NCI-H2227 treated with DMSO at 0.1 percent for 48 hours (cell line): ENCODE measurements at regions not wholly inside any gene's neighbourhood (a gene's known extent, or its start where the extent isn't known, plus 50 kb on each side); places are given as distances from the start of the nearest gene placed in this dataset.

Experiments
- DNase-seq: peaks from one replicate; lab custom pipeline; 2025; lab: John Stamatoyannopoulos, UW

DNA sequence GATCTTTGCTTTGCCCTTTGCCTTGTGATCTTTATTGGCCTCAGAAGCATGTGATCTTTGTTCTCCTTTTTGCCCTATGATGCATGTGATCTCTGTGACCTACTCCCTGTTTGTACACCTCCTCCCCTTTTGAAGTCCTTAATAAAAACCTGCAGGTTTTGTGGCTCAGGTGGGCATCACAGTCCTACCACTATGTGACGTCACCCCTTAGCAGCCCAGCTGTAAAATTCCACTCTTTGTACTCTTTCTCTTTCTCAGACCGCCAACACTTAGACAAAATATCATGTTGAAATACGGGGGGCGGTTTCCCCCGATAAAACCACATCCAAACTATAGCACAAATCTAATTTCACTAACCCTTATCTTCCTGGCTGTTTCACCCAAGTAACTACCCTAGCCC is 76.7 kb upstream of the RAPGEF4 start:
- DNase-seq, result no peak

DNA sequence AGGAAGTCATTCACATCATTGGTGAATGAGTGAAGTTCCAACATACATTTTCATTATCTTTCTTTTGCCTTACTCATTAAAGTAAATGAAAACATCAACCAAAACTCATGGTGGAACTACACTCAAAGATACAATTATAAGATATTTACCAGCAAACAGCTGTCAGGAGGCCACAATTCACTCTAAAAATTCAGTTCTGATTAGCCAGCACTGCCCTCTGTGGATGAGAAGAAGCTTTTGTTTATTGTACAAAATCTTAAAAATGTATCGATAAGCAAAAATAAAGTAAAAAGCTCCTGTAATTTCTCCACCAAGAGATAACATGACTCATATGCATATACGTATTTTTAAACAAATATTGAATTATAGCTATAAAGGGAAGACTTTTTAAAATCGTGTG is 73.5 kb upstream of the RAPGEF4 start:
- DNase-seq, result no peak

DNA sequence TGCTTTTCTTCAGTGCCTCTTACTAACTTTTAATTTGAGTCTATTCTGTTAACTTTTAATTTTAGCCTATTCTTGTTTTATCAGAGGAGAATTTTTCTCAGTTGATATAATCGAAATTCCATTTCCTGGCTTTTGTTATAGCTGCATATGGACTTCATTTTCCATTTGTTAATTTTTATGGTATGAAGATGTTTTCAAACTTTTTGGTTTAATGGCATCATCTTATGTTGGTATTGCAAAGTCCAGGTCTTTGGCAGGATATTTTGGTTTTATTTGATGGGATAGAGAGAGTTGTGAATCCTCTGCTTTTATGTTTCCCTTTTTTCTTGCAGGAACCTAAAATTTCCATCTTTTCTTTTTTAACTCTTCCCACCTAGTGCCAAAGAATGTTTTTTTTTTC is 70.9 kb upstream of the RAPGEF4 start:
- no peak for DNase-seq

DNA sequence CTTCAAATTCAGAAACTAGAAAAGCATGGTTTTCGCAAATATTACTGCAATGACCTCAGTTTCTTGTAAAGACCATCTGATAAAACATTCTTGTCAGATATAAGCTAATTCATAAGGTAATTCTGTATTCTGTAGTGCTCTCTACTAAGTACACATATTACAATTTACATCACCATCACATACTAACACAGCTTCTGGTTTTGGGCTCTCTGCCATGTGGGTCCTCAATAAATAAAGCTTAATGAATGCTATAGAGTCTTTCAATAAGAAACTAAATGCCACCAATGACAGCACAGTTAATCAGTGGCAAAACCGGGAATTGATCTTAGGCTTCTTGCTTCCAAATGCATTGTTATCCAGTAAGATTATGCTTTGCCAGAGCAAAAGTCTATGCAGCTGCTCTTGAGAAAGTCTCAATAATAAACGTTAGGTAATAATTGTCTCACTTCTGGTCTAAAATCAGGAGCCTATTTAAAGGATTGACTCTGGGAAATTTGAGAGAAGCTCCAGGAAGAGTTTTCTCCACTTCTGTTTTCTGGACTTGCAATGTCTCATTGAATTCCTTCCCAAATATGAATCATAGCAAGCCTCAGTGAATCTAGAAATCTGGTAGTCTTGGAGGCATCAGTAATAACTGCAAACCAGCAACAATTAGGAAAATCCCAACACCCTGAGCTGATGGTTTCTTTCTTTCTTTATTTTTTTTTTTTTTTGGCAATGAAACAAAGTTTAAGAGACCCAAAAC is 67.9 kb upstream of the RAPGEF4 start:
- DNase-seq, result no peak

DNA sequence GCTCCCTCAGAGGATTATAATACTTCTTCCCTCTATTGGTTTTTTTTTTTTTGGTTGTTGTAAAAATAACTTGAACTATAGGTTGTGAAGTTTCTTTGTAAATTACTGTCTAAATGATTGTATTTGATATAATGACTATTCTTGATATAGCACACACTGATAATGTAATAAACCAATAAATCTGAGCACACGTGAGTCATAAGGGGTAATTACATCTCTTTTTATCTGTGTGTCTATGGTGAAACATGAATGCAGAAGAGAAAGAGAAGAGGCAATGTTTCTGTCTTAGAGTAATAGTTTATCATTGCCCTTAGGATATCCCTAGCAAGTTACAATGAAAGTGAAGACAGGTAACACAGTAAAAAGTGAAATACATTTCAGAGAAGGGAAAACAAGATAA is 64.1 kb upstream of the RAPGEF4 start:
- no peak for DNase-seq

DNA sequence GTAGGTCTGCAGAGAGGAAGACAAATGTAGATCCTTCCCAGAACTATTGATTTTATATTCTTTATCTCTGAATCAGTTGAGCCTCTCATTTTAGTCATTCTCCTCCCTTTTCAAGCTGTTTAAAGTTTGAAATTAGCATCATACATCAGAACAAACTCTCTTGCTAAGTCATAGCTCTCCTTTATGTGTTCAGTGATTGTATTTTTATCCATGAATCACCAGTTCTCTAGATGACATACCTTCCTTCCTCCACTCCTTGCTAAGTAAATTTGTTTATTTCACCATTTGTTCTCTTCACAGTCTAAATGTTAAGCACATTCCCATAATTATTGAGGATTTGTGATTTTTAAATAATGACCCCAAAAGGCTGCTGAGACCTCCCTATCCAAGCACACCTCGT is 63.5 kb upstream of the RAPGEF4 start:
- no peak for DNase-seq

DNA sequence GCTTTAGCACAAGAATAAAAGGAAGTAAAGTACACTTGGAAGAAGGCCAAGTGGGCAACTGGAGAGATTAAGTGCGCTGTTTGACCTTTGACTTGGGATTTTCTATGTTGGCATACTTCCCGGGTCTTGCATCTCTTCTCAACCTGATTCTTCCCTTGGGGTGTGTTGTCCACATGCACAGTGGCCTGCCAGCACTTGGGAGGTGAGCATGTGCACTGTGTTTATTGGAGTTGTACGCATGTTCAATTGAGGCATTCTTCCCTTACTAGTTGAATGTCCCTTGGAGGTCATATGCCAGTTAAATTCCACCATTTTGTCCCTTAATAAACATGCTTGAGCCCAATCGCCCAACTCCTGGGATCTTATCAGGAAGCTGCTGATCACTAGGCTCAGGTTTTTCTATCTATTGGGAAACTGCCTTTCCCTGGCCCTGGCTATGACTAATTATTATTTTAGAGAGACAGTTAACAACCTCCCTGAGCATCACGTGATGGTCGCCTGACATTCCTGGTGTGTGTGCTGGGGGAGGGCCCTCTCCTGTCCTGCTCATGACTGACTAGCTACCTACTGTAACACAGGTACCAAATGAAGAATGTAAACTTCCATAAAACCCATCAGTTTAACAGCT is 62.5 kb upstream of the RAPGEF4 start:
- peak; percentile 31 for DNase-seq

DNA sequence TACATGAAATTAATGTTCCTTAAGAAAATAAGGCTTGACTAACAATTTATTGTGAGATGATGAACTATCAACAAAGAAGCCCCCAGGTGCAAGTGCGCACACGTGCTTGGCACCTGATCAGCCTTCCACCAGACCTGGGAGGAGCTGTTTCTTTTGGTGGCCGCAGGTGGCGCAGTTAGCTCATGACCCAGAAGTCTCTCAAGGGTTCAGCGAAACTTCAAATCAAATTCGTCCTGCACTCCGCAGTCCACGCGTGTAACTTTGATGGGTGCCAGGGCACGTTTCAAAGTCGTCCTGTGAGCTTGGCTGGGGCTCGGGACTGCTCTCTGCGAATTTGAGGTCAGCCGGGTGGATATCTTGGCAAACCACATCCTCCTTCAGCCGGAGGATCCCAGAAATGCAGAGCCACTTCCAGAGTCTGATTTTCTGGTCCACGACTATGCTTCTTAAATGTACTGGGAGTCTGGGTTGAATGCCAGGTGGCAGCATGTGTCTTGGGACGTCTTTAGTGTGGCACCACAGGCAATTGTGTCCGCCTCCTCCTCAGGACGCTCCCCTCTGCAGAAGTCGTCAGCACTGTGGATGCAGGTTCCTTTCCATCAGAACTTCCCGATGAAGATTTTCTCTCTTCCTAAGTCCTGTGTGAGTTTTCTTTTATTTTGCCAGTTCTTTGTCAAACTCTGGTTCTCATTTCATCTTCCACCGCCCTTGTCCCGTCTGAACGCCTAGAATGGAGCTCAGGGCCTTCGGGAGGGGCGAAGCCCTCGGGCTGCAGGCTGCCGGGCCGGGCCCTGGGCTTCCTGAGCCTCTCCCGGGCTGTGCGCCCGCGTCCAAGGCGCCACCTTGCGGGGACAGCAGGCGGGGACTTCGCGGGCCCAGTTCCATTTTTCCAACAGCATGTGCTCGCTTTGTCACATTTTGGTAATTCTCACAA is 61.3 kb upstream of the RAPGEF4 start:
- DNase-seq, result no peak

DNA sequence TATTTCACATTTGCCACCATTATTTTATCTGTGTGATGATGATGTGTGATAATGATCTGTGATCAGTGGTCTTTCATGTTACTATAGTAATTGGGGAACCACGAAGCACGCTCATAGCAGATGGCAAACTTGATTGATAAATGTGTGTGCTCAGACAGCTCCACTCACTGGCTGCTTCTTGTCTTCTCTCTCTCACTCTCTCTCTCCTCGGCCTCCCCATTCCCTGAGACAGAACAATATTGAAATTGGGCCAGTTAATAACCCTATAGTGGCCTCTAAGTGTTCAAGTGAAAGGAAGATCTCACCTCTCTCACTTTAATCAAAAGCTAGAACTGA is 60.7 kb upstream of the RAPGEF4 start:
- DNase-seq, result no peak

DNA sequence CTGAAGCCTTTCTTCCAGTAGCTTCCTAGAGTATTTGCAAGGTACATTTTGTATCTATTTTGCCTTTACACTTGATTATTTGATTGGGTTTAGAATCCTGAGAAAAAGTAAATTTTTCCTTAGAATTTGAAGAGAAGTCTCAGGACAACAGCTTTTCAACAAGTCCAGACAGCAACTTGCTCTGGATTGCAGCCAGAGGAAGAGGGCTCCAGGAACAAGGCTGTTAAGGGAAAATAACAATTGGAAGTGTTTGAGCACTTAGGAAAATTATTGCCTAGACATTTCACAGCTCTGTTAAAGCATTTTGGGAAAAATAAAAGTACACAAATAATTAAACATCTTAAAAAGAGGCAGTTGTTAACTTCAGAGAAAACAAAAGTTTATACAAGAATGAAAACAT is 58.3 kb upstream of the RAPGEF4 start:
- peak; percentile 17 for DNase-seq

DNA sequence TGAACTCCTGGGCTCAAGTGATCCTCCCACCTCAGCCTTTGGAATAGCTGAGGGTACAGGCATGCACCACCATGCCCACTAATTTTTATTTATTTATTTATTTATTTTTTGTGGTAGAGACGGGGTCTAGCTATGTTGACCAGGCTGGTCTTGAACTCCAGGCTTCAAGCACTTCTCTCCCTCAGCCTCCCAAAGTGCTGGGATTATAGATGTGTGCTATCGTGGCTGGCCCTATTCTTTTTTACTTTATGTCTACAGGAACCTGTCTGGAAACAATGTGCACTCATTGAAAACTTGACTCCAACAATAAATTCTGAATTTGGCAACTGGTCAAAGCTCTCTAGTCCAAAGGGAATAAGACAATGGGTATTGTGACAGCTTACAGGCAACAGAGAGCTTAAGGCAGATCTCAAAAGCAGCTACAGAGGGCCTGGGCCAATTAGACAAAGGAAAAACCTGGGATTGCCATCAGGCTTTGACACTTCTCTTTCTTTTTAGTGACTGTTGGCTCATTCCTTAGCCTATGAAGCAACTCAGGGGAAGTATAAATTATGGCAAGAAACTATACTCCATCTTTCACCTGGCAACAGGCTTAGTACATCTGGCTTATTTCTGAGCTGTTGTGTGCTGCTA is 55.1 kb upstream of the RAPGEF4 start:
- DNase-seq, result no peak

DNA sequence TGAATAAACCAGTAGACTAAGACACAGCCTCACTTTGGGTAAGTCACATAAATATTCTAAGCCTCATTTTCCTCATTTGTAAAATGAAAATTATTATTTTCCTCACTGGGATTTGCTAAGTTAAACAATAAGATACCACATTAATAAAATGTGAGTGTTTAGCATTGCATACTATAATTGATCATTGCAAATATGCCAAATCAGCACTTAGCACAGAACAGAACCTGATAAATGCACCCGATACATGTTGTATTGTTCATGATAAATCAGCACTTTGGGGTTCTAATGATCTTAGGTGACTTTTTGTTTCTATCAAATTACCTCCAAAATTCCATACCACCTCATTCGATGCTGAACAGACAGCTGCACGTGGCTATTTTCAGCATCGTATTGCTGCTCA is 50.2 kb upstream of the RAPGEF4 start:
- no peak for DNase-seq
